GM18868 (cell line): ENCODE measurements at regions not wholly inside any gene's neighbourhood (a gene's known extent, or its start where the extent isn't known, plus 50 kb on each side); places are given as distances from the start of the nearest gene placed in this dataset.
"Not testable (repeated sequence)": the region's sequence is repeated elsewhere in the genome, so short reads cannot be mapped to it uniquely, and the experiment has no call there.

Source experiments
- ATAC-seq: cut with Tn5 transposase; IDR thresholded peaks from one replicate; pipeline ENCODE4 v1.9.1; 2021; ENCODE audit warnings: mild to moderate bottlenecking, moderate library complexity; ENCODE audit not compliant: unreplicated experiment

DNA sequence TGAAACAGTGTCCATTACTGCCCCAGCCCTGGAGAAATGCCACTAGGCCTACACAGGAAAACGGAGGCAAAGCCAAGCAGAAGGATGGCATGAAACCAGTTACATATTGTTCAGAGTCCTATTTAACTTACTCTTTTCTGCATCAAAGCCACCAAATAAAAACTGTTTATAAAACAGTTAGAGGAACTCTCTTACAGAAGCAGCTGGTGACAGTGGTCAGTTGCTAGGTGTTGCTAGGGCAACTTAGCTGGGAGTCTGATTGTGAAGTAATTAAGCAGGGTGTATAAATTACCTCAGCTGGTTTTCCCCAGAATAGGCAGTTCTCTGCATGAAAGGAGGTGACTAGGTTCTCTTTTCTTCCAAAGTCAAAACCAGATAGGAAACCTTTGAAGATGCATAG is 115.6 kb upstream of the ZBED5 start:
- ATAC-seq: no peak

DNA sequence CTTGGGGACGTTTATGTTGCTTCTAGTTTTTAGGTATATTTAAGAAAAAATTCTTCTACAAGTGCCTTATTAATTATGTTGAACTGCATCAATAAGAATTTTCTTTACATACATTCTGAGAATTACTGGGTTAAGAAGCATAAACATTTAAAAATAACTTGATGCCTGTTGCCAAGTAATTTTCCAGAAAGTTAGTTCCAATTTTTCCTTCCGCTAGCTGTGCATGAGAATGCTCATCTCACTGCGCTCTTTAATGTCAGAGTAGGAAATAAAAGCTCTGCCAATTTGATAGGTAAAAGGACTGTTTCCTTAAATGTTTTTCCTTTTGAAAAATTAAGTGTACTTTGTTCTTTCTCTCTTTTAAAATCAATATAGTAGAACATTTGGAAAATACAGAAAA is 113.1 kb upstream of the ZBED5 start:
- no peak for ATAC-seq

DNA sequence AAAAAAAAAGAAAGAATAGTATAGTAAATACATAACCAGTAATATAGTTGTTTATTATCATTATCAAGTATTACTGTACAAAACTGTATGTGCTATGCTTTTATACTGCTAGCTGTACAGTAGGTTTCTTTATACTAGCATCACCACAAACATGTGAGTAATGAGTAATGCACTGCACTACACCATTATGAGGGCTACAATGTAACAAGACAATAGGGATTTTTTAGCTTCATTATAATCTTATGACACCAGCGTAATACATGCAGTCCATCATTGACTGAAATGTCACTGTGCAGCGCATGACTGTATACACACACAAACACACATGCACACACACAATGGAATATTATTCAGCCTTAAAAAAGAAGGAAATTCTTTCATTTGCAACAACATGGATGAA is 111.5 kb upstream of the ZBED5 start:
- ATAC-seq: no peak

DNA sequence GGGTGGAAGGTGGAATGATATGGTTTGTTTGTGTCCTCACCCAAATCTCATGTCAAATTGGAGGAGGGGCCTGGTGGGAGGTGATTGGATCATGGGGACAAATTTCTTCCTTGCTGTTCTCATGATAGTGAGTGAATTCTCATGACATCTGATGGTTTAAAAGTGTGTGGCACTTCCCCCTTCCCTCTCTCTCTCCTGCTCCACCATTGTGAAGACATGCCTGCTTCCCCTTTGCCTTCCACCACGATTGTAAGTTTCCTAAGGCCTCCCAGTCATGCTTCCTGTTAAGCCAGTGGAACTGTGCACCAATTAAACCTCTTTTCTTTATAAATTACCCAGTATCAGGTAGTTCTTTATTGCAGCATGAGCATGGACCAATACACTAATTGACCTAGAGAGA is 99.0 kb upstream of the ZBED5 start:
- ATAC-seq: not testable (repeated sequence)

DNA sequence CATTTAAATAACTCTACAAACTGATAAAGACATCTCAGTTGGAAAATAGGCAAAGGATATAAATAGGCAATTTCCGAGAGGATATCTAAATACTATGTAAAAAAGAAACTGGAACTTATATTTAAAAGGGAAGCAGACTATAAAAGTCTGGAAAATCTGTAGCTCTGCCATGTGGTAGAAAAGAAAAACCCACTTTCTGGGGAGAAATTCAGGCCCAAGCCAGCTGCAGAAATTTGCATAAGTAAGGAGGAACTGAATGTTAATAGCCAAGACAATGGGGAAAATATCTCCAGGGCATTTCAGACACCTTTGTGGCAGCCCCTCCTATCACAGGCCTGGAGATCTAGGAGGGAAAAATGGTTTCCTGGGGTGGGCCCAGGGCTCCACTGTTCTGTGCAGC is 97.8 kb upstream of the ZBED5 start:
- no peak for ATAC-seq

DNA sequence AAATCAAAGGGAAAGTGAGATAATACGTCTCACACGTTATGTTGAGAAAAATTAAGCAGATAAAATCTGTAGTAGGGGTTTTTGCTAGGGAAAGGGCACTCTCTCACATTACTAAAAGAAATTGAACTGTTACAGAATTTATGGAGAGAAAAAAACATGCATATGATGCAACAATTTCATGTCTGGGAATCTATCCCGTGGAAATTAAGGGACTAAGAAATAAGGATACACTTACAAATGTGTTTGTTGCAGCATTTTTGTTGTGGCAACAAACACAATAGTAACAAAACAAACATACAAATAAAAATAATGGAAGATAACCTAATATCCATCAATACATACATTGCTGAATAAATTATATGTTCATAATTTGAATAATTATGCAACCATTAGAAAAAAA is 96.3 kb upstream of the ZBED5 start:
- ATAC-seq: no peak

DNA sequence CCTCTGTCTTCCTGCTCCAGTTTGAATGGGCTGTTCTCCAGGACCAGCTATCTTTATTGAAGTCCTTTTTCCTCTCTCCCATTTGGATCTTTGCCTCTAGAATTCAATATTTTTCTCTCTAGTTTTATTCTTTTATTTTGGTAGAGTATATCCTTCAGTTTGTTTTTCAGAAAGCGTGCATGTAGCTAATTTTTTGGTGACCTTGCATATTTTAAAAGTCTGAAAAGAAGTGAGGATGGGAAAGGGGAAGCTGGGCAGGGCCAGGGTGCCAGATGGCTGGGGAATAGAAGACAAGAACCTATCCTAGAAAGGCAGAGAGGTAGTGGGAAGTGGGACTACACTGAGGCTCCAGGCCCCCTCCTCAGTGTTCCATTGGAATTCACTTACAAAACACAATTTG is 95.0 kb upstream of the ZBED5 start:
- no peak for ATAC-seq

DNA sequence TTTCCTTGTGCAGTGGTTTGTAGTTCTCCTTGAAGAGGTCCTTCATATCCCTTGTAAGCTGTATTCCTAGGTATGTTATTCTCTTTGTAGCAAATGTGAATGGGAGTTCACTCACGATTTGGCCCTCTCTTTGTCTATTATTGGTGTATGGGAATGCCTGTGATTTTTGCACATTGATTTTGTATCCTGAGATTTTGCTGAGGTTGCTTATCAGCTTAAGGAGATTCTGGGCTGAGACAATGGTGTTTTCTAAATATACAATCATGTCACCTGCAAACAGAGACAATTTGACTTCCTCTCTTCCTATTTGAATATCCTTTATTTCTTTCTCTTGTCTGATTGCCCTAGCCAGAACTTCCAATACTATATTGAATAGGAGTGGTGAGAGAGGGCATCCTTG is 90.1 kb upstream of the ZBED5 start:
- not testable (repeated sequence) for ATAC-seq

DNA sequence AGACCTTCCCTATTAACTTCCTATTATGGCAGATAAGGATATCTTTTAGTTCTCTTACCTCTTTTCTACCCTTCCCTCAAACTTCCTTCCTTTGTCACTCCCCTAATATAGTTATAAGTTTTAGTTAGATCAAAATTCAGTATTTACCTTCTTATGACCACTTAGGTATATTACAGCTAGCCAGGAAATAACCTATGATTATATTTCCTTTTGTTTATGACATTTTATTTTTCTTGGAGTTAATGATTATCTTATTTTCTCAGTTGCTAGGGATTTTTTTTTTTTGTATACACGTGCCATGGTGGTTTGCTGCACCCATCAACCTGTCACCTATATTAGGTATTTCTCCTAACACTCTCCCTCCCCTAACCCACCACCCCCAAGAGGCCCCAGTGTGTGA is 88.2 kb upstream of the ZBED5 start:
- ATAC-seq: no peak

DNA sequence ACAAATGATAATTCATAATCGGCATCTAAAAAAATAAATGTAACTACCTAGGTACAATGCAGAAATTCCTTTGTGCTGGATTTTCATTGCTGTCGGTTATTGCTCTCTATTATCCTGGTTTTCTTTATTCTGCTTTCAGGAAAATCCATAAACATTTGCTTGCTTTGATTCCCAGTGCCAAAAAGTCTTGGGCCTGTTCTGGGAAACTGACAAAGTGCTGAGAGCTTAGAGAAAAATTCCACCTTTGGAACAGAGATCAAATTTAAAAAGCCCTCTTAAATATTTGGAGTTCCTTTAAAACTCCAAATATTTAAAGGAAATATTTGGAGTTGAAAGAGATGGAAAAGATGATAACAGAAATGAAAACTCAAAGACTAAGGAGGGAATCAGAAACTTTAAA is 87.3 kb upstream of the ZBED5 start:
- no peak for ATAC-seq

DNA sequence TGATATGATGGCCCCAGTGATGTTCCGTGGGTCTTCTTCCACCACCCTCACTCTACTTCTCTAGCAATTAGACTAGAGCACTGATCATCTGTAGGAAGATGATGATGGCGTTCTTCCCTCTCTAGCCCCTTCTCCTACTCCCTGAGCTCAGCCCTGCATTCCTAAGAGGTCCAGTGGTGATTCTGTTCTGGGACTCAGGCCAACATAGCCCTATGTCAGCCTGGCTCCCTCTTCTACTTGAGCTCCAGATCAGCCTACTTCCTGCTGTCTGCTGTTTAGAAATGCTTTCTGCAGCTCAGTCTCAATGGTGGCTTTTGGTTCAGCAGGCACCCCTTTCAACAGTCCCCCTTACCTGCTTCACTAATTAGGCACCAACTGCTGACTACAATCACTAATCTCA is 86.1 kb upstream of the ZBED5 start:
- no peak for ATAC-seq

DNA sequence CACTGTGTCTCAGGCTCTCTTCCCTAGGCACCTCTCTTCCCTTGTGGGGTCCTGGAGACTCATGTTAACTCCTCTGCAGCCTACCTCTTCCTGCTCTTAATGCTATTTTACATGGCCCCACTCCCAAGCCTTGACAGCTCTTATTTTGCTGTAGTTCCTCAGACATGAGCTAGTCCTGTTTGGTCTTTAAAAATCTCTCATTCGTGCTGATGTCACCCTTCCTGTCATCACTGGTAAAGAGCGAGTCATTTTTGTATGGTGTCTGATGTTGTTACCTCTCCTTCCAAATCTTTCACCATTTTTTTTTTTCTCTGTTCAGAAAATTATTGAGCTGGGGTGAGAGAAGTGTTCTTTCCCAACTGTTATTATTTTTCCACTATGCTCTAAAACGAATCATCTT is 84.8 kb upstream of the ZBED5 start:
- ATAC-seq: no peak

DNA sequence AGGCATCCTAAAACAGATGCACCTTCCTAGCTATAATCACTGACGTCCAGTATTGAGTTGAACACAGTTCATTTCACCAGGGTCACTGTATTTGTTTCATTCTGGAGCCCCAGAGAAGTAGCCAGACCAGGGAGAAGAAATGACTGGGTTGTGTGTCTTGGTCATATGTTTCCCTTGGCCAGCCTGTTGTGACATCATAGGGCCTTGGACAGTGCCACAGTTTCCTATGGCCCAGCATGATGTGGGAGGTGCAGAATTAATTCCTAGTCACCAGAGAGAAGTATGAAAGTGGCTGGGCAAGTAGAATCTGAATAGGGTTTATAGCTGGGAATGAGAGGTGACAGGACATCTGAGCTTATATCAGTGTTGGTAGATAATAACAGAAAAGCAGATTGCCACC is 84.0 kb upstream of the ZBED5 start:
- no peak for ATAC-seq

DNA sequence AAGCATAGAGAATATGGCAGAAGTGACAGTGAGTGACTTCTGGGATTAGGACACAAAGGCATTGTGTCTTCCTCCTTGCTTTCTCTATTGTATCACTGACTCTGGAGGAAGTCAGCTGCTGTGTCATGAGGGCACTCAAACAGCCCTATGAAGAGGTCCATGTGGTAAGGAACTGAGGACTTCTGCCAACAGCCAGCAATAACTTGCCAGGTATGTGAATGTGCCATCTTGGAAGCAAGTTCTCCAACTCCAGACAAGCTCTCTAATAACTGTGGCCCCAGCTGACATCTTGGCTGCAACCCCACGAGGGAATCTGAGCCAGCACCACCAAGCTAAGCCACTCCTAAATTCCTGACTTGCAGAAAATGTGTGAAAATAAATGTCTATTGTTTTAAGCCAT is 83.6 kb upstream of the ZBED5 start:
- no peak for ATAC-seq

DNA sequence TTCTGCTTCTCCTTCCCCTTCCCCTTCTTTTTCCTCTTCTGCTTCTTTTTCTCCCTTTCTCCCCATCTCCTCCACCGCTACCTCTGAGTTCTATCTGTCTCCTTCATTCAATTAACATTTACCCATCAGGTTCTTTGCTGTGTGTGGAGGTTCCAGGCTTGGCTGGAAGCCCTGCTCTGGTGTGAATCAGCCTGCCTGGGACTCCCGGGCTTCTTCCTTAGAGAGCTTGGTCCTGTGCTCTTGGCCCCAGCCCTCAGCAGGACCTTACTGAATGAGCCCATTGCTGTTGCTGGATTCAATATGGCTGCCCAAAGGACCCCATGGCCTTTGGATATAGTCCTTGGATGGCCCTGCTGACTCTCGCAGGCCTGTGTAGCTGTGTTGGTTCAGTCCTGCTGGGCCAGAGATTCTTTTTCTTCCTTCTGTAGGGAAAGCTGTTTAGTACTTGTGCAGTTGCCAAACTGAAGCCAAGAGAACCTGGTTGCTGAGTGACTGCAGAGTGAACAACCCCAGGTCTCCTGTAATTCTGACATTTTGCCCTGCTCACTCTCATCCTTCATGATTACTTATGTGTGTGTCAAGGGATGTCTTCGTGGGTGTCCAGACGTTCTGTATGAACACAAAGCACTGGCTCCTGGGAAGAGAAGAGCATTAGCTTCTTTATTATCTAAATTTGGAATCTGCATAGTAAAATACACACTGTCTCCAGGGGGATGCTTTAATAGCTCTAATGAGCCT is 81.0 kb upstream of the ZBED5 start:
- ATAC-seq: no peak

DNA sequence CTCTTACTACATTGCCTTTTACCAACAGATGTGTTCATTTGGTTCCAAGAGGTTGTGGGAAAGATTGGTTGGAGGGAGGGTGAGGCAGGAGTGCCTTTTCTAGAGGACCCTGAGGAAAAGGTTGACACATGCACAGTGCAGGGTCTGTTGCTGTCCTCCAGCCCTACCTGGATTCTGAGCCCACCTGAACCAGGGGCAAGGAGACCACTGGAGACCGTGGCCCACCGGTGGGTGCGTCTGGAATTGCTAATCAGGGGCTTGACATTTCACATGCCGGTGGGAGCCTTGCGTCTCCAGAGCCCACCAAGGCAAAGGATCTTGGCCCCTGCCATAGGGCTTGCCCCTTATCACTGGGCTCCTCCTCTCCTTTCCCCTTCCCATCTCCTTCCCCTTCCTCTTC is 80.4 kb upstream of the ZBED5 start:
- ATAC-seq: no peak

DNA sequence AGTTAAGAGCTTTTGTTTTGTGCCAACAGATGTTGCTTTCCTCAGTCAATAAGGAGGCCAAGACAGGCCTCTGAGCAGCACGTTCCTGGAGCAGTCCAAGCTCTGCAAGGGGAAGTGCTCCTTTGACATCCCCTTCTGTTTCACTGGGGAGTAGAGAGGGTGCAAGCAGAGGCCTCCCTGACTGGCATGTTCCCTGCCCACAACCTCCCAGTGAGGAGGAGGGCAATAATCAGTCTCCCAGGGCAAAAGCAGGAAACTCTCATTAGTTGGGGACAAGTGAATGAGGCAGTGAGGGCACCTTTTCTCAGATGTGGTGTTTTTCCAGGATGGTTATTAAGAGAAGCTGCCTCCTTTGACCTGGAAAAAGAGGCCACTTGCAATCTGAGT is 79.5 kb upstream of the ZBED5 start:
- ATAC-seq: no peak

DNA sequence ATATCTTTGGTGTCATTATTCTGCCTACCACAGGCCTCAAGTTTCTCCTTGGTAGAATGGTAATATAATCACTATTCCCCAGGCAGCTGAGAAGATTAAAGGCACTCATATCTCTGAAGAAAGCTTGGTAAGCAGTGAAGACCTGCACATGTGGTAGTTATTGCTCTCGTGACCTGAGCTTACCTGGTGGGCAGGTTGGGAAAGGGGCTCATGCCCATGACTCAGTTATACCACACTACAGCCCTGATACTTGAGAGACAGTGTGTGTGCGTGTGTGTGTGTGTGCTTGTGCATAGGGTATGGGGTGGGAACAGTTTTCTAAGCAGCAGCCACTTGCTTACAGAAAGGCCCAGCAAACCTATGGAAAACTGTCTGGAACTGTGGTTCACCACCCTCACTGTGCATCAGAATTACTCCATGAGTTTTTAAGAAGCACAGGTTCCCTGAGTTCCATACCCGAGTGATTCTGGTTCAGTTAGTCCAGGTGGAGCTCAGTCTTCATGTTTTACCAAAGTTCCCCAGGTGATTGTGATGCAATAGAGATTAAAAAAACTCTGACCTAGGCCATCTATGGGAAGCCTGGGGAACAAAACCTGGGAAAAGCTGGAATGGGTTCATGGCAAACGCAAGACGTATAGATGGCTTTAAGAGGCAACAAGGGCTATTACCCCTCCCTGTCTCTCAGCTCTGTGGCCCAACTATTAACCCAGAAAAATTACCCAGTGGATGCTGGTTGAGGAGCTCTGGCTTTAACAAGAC is 79.0 kb upstream of the ZBED5 start:
- ATAC-seq: no peak

DNA sequence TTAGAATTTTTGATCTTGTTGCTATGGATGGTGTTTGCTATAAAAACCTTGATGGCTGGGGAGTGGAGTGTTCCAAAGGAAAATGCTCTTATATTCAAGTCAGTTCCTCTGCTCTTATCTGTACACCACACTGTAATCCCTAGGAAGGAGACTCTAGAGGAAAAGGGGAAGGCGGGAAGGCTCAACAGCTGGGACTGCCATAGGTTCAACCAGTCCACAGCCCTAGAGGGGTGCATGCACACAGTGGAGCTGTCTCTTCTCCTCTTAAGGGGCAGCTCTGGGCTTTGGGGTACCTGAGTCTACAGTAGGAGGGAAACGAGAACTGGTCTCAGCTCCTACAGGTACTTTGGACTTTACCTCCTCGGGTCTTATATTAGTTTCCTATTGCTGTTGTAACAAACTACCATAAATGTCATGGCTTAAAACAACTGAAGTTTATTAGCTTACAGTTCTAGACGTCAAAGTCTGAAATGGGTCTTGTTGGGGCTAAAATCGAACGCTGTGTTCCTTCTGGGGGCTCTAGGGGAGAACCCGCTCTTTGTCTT is 77.2 kb upstream of the ZBED5 start:
- no peak for ATAC-seq

DNA sequence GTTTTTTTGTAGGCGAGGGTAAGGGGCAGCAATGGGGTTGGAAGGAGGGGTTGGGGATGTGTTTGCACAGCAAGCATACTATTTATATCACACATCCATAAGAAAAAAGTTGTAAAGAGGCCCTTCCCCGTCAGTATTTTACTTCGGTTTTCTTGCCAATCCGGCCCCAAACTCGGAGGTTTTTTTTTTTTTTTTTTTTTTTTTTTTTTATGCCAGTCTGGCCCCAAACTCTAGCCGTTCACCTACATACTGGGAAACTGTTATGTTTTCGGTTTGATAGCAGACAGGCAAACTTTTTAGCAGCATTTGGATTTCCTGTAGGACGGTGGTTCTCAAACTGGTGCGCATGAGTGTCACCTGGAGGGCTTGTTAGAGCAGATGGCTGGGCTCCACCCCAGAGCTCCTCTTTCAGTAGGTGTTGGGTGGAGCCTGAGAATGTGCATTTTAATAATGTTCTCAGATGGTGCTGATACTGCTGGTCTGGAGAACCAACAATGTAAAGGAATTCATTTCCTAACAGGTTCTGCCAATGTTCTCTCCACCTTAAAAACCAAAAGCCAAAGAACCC is 76.5 kb upstream of the ZBED5 start:
- no peak for ATAC-seq

DNA sequence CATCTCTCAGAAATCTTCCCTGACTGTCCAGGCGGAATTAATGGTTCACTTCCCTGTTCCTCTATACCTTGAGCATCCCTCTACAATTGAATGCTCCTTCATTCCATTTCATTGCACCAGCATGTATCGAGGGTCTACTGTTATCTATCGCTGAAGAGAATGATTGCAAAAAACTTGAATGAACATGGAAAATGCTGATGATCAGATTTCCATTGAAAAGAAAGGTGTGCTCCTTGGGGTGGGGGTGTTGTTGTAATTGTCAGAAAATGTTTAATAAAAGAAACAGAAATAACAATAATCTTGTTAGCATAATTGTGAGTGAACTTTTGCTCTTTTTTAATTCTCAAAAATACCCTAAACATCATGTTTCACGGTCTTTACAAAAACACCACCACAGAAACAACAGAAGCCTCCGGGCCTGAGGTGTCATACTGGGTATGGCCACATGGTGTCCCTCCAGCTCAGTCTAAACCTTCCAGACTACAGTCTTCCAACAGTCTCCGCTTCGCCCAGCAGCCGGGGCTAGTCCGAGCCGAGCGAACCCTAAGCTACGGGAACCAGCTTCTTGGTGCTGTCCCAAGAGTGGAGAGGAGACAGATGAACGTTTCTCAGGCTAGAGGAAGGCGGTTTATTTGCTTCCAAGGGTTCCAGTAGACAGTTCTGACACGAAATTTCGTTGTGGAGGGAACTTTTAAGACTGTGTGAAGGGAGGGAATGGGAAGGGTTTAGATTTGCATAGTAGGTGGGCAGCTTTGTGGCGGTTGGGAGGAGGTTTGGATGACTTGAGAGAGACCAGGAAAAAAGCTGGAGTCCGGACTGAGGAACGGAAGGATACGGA is 75.8 kb upstream of the ZBED5 start:
- ATAC-seq: peak; percentile 86
